ENCODE measurements at regions not wholly inside any gene's neighbourhood (a gene's known extent, or its start where the extent isn't known, plus 50 kb on each side); places are given as distances from the start of the nearest gene placed in this dataset.

- DNase-seq (ENCODE audit: low read depth), result no peak
Observed at GRCh38 chr6:113301651-113302050, 555.5 kb upstream of the MARCKS start.

DNA sequence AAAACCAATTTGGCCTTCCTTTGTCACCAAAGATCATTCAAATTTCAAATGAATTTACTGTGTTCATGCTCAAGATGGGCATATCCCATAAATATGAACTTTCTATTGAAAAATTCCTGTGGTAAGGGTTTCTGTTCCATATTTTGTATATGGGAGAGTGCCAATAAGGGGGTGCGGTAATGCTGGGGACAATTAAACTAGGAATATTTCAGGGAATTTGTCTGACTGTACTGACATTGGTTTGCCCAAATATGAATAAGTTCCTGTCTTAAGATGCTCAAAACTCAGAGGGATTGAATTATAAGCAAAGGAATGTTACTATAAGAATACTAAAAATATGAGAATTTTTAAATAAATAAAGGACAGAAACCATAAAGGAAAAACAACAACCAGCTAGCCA lies 553.0 kb upstream of the MARCKS start:
- no peak for DNase-seq (ENCODE audit: low read depth)

- peak; percentile 1 for DNase-seq (ENCODE audit: low read depth)
Observed at GRCh38 chr6:113306552-113307145, 550.5 kb upstream of the MARCKS start.

DNA sequence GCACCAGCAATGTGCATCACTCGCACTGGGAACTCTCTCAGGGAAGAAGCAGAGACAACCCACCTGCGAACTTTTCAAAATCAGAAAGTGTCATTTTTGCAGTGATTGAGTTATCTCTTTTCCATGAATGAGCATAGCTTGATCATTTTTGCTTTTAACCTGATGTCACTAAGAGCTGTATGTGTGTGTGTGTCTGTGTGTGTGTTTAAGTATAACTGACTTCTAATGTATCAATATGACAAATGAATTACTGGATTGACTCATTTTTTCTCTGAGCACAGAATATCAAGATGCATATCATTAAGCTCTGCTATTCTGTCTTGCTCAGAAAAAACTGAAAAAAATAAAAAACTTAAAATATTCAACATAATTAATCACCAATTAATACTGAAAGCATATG lies 548.9 kb upstream of the MARCKS start:
- no peak for DNase-seq (ENCODE audit: low read depth)

- no peak for DNase-seq (ENCODE audit: low read depth)
Observed at GRCh38 chr6:113313841-113314240, 543.3 kb upstream of the MARCKS start.

- no peak for DNase-seq (ENCODE audit: low read depth)
Observed at GRCh38 chr6:113315165-113315564, 542.0 kb upstream of the MARCKS start.

- no peak for DNase-seq (ENCODE audit: low read depth)
Observed at GRCh38 chr6:113315879-113316278, 541.3 kb upstream of the MARCKS start.

GRCh38 chr6:113317442-113317841 lies 539.7 kb upstream of the MARCKS start:
- DNase-seq (ENCODE audit: low read depth), result no peak

DNA sequence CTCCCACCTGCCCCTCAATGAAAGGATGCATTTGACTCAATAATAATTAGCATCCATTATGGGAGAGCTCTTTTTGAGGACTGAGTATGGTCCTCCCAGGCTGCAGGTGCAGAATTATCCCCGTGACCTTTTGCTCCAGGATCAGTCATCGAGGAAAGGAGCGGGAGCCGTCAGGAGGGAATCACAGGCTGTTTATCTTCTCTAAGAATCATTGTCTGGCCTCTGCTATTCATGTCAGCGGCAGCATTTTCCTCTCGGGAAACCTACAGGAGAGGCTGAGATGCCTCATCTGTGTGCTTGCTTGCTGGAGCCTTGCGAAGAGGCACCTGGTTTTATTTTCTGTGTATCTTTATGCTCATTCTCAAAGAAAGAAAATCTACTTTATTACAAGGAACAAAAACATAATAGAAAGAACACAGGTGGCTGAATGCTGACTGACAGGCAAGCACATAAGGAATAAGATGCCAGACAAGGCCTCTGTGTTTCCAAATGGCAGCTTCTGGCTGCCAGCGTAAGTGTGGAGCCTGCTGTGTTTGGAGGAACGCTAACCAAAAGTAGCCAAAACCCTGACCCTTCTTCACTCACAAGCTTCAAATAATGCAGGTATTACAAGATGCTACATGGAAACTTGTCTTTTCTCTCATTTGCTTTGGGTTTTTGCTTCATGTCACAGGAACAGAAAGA lies 539.1 kb upstream of the MARCKS start:
- DNase-seq (ENCODE audit: low read depth), result no peak

GRCh38 chr6:113318575-113318917 lies 538.6 kb upstream of the MARCKS start:
- no peak for DNase-seq (ENCODE audit: low read depth)

- no peak for DNase-seq (ENCODE audit: low read depth)
Observed at GRCh38 chr6:113320653-113321052, 536.5 kb upstream of the MARCKS start.

DNA sequence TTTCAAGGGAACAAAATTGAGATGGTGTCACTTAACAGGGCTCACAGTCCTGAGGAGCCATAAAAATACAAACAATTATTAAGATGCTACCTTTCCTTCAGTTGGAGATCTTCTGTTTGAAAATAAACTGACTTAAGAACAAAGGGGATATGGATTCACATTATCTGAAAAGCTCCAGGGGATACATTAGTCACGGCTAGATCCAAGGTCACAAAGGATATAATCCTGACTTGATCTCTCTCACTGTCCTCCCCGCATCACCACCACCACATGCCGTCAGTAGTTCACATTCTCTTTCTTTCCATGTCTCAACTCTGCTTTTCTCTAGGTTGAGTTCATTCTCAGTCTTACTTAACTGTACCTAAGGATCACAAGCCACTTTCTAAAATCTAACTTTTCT lies 530.4 kb upstream of the MARCKS start:
- DNase-seq (ENCODE audit: low read depth), result no peak

DNA sequence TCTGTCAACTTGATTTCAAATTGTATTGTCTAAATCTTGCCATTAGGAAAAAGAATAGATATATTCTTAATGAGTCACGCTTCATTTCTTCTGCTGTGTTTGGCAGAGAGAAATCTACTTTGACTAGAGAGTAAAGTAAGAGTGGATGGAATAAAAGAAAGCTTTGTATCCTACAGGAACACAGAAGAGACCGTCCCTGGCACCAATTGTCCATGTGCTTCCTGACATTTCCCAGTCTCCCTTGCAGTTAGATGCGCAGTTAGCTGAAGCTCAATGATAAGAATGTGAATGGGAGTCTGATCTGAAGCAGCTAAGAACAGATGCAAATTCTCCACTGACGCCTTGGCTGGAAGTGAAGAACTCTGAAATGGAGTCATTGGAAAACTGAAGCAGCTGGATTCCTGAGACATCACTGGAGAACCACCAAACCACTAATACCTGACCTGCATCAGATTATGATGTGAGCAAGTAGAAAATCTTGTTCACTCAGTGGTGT lies 528.2 kb upstream of the MARCKS start:
- no peak for DNase-seq (ENCODE audit: low read depth)

- DNase-seq (ENCODE audit: low read depth), result no peak
Observed at GRCh38 chr6:113329942-113330635, 527.1 kb upstream of the MARCKS start.

DNA sequence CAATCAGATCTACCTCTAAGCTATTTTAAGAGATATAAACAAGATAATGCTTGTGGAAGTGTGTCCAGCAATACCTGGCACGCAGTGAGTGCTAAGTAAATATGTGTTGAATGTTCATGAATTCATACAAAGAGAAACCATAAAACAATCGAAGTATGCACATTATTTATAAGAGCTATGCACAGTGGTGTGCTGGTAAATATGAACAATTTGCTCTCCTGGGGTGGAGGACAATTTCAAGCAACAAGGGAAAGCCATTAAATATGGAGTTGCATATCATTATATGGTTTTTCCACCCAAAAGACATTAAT lies 526.6 kb upstream of the MARCKS start:
- no peak for DNase-seq (ENCODE audit: low read depth)

DNA sequence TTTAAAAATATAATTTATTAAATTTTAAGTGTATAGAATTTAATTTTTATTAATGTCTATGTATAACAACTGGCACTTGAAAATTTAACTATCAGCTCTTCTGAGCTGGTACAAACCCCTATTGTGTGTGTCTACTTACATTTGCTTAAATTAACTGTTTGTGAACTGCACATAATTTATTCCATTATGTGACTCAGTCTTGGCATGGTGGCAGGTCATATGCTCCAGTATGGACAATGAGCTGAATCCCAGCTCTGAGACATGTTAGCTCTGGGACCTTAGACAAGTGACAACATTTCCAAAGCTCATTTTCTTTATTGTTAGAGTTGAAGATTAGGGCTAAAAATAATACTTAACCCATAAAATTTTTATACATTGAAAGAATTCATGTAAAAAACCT lies 526.1 kb upstream of the MARCKS start:
- DNase-seq (ENCODE audit: low read depth), result no peak

GRCh38 chr6:113338644-113339043 lies 518.5 kb upstream of the MARCKS start:
- no peak for DNase-seq (ENCODE audit: low read depth)

- DNase-seq (ENCODE audit: low read depth), result no peak
Observed at GRCh38 chr6:113339209-113339608, 517.9 kb upstream of the MARCKS start.

- no peak for DNase-seq (ENCODE audit: low read depth)
Observed at GRCh38 chr6:113340371-113340770, 516.8 kb upstream of the MARCKS start.

DNA sequence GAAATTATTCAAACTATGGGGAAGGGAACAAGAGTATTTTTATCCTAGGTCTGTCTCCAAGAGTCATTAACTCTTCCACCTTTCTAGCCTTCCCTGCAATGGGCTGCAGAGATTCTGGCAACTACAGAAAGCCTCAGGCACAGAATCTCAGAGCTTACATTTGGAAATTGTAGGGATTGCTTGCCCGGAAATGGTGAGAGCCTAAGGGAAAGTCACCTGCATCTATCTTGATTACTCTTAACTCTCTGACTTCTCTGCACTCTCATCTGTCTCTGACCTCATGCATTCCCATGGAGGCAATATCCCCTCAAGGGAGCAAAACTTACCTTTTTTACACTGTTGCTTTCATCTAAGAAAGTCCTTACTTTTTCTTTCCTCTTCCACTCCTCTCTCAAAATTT lies 513.2 kb upstream of the MARCKS start:
- no peak for DNase-seq (ENCODE audit: low read depth)

GRCh38 chr6:113344969-113345368 lies 512.2 kb upstream of the MARCKS start:
- no peak for DNase-seq (ENCODE audit: low read depth)

GRCh38 chr6:113347436-113347835 lies 509.7 kb upstream of the MARCKS start:
- DNase-seq (ENCODE audit: low read depth), result no peak

DNA sequence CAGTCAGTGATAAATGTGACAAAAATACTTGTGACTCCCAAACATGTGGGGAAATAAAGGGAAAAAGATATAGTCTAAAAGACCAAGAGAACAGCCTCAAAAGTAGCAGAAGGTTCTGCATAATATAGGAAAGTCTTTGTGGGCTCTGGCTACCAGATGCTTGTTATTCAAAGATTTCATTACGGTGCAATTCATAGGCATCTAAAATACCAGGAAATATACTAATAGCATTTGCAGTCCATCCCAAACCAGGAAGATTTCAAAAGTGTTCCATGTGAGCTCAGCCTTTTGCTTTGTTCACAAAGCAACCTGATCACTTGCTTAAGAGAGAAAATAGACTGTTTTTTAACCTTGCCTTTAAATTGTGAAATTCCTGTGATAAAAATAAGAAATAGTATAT lies 506.7 kb upstream of the MARCKS start:
- DNase-seq (ENCODE audit: low read depth), result no peak
